Type B pancreatic cell (in vitro differentiated cells): ENCODE measurements at regions not wholly inside any gene's neighbourhood (a gene's known extent, or its start where the extent isn't known, plus 50 kb on each side); places are given as distances from the start of the nearest gene placed in this dataset.
"Not testable (repeated sequence)": the region's sequence is repeated elsewhere in the genome, so short reads cannot be mapped to it uniquely, and the experiment has no call there.

Experiments used
- DNase-seq: peaks from one replicate; pipeline ENCODE4 v3.0.0; 2021; ENCODE audit warnings: mixed read lengths; ENCODE audit not compliant: unreplicated experiment; ENCODE audit errors: extremely low spot score
- H3K27ac Mint-ChIP-seq: 2 replicates; pipeline ENCODE4 v1.8.0; 2021; ENCODE audit warnings: mild to moderate bottlenecking, mixed read lengths
- H3K27me3 Mint-ChIP-seq: 2 replicates; pipeline ENCODE4 v1.8.0; 2021; ENCODE audit warnings: mixed read lengths
- H3K36me3 Mint-ChIP-seq: 2 replicates; pipeline ENCODE4 v1.8.0; 2021; ENCODE audit warnings: mixed read lengths
- H3K4me1 Mint-ChIP-seq: one replicate; pipeline ENCODE4 v1.8.0; 2021; ENCODE audit warnings: mixed read lengths; ENCODE audit not compliant: unreplicated experiment
- H3K4me3 Mint-ChIP-seq: 2 replicates; pipeline ENCODE4 v1.8.0; 2021; ENCODE audit warnings: mild to moderate bottlenecking, mixed read lengths
- H3K9me3 Mint-ChIP-seq: 2 replicates; pipeline ENCODE4 v1.8.0; 2021; ENCODE audit warnings: mixed read lengths
- TF ChIP-seq, protein P1 (sequence below): fragments of 200-600 bp; sonication (generic); conservative IDR thresholded peaks from 2 replicates; pipeline ENCODE4 v1.5.0; 2021; ENCODE audit warnings: antibody characterized with exemption, mild to moderate bottlenecking

- TF ChIP-seq, protein P1, sequence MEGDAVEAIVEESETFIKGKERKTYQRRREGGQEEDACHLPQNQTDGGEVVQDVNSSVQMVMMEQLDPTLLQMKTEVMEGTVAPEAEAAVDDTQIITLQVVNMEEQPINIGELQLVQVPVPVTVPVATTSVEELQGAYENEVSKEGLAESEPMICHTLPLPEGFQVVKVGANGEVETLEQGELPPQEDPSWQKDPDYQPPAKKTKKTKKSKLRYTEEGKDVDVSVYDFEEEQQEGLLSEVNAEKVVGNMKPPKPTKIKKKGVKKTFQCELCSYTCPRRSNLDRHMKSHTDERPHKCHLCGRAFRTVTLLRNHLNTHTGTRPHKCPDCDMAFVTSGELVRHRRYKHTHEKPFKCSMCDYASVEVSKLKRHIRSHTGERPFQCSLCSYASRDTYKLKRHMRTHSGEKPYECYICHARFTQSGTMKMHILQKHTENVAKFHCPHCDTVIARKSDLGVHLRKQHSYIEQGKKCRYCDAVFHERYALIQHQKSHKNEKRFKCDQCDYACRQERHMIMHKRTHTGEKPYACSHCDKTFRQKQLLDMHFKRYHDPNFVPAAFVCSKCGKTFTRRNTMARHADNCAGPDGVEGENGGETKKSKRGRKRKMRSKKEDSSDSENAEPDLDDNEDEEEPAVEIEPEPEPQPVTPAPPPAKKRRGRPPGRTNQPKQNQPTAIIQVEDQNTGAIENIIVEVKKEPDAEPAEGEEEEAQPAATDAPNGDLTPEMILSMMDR: no peak
- H3K27me3 Mint-ChIP-seq: no peaks in the 10 kb centered on the region
- H3K4me3 Mint-ChIP-seq: no peak overlapping the region
- H3K4me1 Mint-ChIP-seq: no peaks in the 10 kb centered on the region
- DNase-seq: no peak
- no peaks in the 10 kb centered on the region for H3K36me3 Mint-ChIP-seq
- no peak overlapping the region for H3K27ac Mint-ChIP-seq
- no peaks in the 10 kb centered on the region for H3K9me3 Mint-ChIP-seq
Observed at GRCh38 chr3:95738045-95738444, 1076.3 kb upstream of the EPHA6 start.

DNA sequence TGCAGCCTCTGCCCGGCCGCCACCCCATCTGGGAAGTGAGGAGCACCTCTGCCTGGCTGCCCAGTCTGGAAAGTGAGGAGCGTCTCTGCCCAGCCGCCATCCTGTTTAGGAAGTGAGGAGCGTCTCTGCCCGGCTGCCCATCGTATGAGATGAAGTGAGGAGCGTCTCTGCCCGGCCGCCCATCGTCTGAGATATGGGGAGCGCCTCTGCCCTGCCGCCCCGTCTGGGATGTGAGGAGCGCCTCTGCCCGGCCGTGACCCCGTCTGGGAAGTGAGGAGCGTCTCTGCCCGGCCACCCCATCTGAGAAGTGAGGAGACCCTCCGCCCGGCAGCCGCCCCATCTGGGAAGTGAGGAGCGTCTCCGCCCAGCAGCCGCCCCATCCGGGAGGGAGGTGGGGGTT is 1069.5 kb upstream of the EPHA6 start:
- H3K36me3 Mint-ChIP-seq, H3K9me3 Mint-ChIP-seq, H3K27ac Mint-ChIP-seq, H3K27me3 Mint-ChIP-seq, H3K4me1 Mint-ChIP-seq, H3K4me3 Mint-ChIP-seq, DNase-seq: not testable (repeated sequence)

DNA sequence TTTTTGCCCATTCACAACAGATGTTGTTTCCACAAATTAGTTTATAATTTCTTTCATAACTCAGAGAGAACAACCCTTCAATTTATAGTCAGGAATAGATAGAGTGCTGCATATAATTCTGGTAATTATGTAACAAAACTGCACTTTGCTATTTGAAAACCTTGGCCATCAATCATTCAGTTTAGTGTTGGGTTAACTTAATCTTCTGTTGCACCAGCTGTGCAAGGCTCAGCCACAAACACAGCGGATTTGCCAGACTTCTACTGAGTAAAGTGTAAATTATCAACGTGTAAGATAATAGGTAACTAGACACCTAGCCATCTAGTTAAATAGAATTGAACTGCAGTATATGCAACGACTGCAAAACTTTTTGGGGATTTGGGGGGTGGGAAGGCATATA is 1064.3 kb upstream of the EPHA6 start:
- Mint-ChIP-seq H3K27ac (no peak overlapping the region), H3K4me3 (no peak overlapping the region), H3K36me3 (no peaks in the 10 kb centered on the region), H3K9me3 (no peaks in the 10 kb centered on the region), H3K27me3 (no peaks in the 10 kb centered on the region), H3K4me1 (peaks cover 5% of the 10 kb centered on the region)
- TF ChIP-seq, protein P1: no peak
- DNase-seq: no peak

GRCh38 chr3:95751509-95751908 is 1062.9 kb upstream of the EPHA6 start:
- TF ChIP-seq, protein P1: no peak
- Mint-ChIP-seq H3K27ac (no peak overlapping the region), H3K4me3 (no peak overlapping the region)

DNA sequence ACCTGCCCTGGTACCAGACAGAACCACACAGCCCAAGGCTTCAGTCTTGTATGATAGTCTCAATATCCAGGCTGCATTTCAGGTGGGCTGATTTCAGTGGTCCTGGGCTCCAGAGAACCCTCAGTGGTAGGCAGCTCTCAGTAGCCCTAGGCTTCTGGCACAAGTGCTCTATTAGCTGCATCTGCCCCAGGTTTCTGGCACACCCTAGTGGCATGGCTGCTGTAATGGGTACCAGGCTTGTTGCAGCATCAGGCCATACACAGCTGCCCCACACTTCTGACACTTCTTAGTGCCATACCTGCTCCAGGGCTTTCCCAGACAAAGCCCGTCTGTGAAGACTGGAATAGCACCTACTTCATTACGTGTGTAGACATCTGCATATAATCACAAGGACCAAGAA is 1062.2 kb upstream of the EPHA6 start:
- no peaks in the 10 kb centered on the region for H3K27me3 Mint-ChIP-seq
- DNase-seq: no peak
- TF ChIP-seq, protein P1: no peak
- H3K27ac Mint-ChIP-seq: no peak overlapping the region
- H3K4me1 Mint-ChIP-seq: peaks cover 5% of the 10 kb centered on the region
- no peaks in the 10 kb centered on the region for H3K36me3 Mint-ChIP-seq
- no peaks in the 10 kb centered on the region for H3K9me3 Mint-ChIP-seq
- H3K4me3 Mint-ChIP-seq: no peak overlapping the region

More at GRCh38 chr3:95751509-95751908, 1062.9 kb upstream of the EPHA6 start:
- no peak for DNase-seq
- Mint-ChIP-seq H3K27me3 (no peaks in the 10 kb centered on the region), H3K4me1 (peaks cover 5% of the 10 kb centered on the region), H3K36me3 (no peaks in the 10 kb centered on the region), H3K9me3 (no peaks in the 10 kb centered on the region)

- Mint-ChIP-seq H3K4me1 (no peaks in the 10 kb centered on the region), H3K36me3 (no peaks in the 10 kb centered on the region), H3K27ac (no peak overlapping the region), H3K9me3 (no peaks in the 10 kb centered on the region), H3K4me3 (no peak overlapping the region), H3K27me3 (no peaks in the 10 kb centered on the region)
- DNase-seq: no peak
- TF ChIP-seq, protein P1: no peak
Observed at GRCh38 chr3:95758707-95759106, 1055.7 kb upstream of the EPHA6 start.
